NCI-H1092 (cell line): ENCODE measurements at regions not wholly inside any gene's neighbourhood (a gene's known extent, or its start where the extent isn't known, plus 50 kb on each side); places are given as distances from the start of the nearest gene placed in this dataset.

ENCODE experiments used
- DNase-seq: peaks from one replicate; lab custom pipeline; 2025; lab: John Stamatoyannopoulos, UW

DNA sequence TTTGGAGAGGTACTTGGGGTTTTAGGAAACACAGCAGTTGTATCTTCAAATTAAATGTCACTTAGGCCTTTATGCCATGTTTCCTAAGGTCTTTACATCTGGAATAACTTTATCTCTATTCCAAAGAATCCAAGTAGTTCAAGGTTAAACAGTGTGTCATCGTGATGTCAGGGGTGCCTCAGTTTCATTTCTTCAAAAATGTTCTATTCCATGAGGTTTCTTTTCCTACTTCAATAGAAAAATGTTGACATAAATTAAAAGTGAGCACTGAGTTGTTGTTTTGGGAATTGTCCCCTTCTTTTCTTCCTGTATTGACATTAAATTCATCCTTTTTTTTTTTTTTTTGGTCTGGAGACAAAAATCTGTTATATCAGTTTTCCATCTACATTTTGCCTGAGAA lies 160.6 kb upstream of the C21orf91 start:
- DNase-seq: no peak

DNA sequence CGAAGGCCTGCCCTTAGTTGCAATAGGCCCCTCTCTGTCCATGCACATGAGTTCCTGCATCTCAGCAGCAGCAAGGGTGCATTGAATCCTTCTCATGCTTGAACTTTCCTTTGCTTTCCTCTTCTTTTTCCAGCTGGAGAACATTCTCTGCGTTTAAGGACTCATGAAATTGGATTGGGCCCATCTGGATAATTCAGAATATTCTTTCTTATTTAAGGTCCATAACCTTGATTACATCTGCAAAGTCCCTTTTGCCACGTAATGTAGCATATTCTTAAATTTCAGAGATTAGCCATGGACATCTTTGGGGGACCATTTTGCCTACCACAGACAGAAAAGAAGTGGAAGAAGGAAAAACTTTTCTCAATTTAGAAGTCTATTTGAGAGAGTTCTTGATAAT lies 159.7 kb upstream of the C21orf91 start:
- no peak for DNase-seq

DNA sequence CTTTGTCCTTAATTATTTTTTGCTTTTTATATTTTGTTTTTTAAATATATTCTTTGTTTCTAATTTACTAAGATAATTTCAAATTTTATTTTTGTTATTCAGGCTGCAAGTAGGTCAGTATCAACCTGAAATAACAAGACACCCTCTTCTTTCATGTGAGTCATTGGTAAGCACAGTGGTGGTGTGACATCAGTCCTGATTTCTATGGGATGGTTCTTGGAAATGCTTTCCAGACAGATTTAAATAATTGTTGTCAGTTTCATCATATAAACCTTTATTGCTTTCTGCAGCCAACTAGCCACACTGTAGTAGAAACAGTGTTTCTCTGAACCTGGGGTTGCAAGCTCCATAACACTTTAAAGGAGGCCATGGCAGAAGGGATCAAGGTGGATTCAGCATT lies 157.5 kb upstream of the C21orf91 start:
- no peak for DNase-seq

DNA sequence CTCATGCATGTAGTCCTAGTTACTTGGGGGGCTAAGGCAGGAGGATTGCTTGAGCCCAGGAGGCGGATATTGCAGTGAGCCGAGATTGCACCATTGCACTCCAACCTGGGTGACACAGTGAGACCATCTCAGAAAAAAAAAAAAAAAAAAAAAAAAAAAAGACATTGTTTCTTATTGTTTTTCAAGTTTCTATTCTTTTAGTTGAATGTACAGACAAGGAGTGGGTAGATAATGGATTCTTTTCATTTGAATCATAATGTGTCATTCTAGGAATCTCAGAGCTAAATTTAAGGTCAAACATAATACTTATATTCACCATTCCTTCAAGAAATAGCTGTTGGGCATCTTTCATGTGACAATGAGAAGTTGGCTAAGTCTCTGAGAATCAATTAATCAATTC lies 157.0 kb upstream of the C21orf91 start:
- DNase-seq: no peak

DNA sequence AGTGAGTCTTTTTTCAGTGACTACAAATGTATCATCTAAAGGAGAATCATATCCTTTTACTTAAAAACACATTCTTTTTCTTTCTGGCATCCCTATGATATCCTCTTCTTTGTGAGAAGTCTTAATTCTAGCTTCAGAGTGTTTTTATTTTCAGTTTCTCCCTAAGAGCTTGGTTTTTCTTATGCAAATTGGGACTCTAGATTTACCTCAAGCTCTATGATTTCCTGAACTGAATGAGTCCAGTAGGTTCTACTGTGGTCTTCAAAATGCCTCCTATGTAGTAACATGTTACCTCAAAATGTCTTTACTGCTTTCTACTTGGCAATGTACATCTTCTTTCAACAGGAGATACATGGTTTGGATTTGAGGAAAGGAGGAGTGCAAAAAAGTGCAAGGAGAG lies 148.2 kb upstream of the C21orf91 start:
- no peak for DNase-seq

DNA sequence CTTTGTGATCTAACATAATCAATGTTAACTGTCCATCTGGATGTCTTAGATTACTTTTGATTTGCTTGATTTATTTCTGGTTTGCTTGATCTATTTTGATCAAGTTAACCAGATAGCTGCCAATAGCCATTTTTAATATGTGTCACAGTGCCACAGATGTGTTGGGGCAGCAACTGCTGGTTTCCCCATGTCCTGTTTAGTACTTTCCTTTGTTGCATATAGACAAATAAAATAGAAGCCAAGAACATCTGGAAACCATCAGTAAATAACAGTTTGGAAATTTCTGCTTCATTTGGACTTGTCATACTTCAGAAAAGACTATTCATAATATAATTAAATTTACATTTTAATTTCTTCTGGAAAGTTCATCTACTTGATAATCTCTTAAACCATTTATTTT lies 145.6 kb upstream of the C21orf91 start:
- no peak for DNase-seq

DNA sequence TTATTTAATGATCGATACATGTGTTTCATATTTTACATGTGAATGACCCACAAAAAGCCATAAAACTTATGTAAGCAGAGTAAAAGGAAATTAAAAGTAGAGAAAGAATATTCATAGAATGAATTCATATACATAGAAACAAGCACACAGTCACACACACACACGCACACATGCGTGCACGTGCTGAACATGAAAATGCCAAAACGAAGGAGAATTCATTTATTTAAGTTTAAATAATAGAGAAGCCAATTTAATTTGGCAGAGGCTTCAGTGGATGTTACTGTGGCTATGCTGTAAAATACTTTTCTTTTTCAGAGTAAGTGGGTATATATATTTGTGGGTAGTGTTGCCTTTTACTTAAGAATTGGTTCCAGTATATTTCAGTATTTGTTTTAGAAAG lies 145.0 kb upstream of the C21orf91 start:
- no peak for DNase-seq

DNA sequence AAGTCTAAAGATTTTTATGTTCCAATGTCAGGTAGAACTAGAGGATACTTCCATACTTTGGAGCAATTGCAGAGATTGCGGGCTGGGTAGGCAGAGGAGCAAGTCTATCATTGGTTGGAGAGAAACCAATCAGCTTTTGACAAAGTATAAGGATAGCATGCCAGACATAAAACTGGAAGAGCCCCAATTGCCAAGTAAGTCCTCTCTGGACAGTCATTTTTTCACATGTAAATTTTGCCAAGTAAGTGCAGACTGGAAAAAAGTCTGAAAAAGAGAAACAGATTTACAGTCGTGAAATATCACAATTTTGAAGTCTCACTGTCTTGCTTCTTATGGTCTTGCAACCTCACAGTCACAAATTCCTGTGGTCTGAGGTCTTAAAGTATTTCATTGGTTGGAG lies 131.4 kb upstream of the C21orf91 start:
- DNase-seq: no peak

DNA sequence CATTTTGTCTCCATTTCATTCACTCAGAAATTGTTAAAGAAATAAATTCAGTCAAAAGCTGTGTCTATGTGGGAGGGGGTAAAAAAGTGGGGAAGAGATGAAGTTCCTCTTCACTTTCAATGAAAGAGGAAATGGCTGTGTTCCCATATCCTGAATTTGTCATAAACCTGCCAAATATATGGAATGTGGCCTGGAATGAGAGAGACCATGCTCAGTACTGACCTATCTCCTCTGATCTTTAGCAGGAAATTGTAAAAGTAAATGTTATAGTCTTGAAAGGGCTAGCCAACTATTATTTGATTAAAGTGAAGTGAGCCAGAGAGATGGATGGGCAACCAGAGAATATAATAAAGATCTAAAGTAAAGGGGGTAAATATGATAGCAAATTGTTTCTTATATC lies 130.3 kb upstream of the C21orf91 start:
- no peak for DNase-seq

DNA sequence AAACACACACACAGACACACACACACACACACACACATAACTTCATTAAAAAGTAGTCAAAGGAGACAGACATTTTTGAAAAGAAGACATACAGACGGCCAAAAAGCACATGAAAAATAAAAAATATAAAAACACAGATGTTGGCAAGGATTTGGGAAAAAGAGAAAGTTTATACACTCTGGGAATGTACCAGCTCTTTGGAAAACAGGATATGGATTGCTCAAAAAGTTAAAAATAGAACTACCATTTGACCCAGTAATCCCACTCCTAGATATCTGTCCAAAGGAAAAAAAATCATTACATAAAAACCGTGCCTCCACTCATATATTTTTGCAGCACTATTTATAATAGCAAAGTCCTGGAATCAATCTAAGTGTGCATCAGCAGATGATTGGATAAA lies 128.4 kb upstream of the C21orf91 start:
- no peak for DNase-seq

DNA sequence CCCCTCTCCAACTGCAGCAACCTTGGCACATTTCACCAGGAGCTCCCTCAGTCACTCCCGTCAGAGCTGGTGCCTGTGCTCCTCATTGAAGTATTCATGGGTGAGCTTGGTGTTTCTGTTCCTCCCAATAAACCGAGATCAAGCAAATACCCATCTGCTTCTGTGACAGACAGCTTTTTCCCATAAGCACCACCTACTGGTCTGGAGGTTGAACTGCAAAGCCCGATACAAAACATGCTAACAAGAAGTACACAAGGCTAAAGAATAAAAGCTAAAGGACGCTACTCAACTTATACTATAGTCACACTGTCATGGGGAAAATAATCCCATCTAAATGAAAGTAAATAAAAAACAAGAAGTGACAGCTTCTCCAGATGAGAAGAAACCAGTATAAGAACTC lies 111.9 kb upstream of the C21orf91 start:
- DNase-seq: no peak

DNA sequence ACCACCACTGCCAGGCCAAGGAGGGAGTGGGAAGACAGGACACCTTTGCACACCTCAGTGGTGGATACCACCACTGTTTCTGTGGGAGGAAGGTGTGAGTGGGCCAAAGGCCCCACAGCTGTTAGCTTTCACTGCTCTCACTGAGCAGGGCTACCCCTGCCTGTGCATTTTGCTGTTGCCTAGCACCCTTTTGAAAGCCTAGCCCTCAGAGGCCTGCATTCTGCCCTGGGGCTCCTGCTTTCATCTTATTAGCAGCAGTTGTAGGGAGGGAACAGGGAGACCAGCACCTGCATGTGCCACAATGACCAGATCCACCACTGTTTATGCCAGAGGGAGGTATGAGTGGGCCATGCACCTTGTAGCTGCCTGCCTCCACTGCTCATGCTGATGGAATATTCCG lies 110.9 kb upstream of the C21orf91 start:
- no peak for DNase-seq

DNA sequence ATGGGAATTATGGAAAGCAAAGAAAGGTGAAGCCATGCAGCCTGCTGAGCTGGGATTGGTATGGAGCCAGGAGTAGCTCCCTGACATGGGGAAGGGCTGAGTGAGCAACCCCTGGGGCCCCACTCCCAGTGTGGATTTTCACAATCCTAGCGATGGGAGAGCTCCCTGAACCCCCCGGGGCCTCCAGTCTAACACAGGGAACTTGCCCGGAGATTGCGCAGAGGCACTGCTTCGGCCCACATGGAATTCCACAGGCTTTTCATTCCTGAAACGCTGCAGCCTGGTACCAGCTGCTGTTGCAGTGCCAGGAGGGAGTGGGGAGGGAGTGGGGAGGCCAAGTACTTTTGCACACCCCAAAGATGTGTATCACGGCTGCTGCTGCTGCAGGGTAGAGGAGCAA lies 110.4 kb upstream of the C21orf91 start:
- no peak for DNase-seq

DNA sequence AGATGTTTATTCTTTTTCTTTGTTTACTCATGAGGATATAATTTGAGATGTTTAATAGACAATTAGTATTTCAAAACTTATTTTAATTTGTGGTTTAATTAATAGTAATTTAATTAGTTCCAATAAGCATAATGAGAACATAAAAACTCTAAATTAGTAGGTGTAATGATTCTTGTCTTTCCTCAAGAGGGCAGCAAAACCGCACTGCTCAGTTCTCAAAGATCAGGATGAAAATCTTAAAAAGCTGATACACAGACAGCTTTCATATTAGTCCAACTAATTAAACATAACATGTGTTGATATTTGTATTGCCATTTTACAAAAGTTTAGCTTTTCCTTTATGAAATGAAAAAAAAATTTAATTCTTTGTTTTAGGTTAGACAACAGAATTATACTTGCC lies 106.7 kb upstream of the C21orf91 start:
- DNase-seq: peak; percentile 17

DNA sequence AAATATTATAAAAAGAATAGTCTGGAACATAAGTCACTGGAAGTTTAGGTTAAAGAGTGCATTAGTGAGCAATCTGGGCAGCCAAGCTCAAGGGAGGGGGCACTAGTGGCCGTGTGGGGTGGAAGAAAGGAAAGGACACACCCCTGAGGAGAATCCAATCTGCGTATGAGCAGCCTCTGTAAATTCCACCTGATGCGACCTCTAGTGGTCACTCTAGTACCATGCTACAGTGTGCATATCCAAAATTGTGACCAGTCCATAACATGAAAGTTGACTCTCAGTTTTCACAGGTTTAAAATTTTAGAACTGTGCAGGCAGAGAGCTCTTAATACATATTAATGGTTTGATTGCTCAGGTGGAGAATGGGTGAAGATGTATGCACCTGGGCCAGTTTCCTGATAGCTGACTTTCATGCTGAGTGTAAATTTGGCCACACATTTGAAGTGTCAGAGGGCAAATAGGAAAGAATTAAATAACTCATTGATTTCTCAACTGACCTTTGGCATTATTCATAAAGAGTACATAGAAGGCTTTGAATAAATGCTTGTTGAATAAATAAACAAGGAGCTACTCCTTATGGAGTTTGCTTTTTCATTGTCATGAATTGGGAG lies 105.9 kb upstream of the C21orf91 start:
- DNase-seq: peak; percentile 52

DNA sequence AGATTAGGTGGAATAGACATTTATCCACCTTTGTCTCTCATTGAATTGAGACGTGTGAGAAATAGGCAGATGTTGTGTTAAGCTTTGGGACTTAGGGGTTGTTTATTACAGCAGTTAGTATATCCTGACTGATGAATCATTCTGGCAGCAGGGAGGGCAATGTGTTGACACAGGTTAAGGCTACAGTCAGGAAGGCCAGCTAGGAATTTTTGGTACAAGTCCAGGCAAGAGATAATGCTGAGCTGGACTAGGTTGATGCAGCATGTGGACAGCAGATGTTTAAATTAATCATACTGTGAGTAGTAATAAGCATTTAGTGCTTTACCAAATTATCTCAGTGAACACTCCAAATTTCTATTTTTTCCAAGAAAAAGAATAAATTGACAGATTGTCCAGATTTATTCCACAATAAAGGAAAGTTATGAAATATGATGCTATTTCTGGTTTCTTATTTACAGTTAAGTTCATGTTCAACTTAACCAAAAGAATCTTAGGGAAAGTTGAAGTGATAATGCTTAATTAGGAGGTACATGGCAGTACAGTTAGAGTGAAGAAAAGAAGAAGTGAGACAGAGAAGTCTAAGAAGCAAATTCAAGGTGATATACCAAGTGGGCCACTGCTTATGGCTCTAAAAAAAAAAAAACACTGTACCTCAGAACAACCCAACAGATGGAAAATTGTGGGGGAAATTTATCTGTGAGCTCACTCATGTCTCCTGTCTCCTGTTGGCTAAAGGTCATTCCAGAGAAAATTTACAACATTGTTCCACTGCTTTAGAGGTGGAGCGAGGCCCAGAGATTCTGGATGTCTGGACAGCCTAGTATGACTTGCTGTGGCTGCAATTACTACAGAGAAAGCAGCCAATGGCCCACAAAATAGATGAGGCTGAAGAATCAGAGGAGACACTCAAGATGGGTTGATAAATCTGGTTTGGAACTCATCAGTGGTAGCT lies 102.7 kb upstream of the C21orf91 start:
- DNase-seq: no peak

DNA sequence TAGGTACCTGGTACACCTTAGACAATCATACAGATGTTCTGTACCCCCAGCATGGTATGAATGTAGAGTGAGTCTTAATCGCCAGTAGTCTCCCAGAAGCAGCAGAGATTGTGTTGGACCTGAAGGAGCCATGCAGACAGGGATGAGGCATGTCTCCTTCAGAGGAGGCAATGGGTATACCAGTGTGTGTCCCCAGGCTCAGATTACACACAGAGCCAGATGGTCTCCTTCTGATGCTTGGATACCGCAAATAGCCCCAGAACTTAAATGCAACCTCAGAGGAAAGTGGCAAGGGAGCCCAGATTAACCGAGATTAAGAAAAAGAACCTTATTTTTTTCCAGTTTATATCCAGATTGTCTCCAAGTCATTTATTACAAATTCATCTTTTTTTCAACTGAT lies 96.8 kb upstream of the C21orf91 start:
- DNase-seq: no peak

DNA sequence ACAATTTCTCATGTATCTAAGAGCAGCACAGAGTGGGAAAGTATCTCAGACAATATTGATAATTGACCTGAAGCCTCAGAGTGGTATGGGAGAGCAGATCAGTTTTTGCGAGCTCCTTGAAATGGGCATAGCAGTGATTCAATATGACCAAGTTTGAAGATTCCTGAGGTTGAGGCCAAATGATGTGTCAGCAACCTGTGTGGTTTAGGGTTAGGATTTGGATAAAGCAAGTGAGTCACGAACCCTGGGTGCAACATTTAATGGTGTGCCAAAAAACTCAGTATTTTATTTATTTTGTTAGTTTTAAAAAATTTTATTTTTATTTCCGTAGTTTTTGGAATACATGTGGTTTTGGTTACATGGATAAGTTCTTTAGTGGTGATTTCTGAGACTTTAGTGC lies 92.5 kb upstream of the C21orf91 start:
- DNase-seq: no peak

DNA sequence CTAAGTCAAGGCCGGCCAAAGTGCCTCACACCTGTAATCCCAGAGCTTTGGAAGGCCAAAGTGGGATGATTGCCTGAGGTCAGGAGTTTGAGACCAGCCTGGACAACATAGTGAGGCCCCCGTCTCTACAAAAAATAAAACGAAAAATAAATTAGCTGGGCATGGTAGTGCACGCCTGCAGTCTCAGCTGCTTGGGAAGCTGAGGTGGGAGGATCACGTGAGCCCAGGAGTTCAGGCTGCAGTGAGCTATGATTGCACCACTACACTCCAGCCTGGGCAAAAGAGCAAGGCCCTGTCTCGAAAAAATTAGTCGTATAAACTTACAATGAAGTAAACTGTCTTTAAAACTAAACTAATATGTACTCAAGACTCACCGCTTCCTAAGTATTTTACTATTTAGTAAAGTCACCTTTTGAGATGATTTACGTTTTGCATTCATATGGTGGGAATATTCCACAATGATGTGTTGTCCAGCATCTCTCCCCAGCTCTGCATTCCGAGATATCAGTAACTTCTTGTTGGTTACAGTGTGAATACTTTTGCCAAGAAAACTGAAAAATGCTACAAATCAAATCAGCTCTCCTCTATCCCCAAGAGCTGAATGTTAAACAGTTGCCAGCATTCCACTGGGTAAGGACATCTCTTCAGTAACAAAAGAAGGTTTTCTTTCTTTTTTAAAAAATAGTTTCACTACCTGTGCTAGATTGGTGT lies 84.9 kb upstream of the C21orf91 start:
- no peak for DNase-seq

DNA sequence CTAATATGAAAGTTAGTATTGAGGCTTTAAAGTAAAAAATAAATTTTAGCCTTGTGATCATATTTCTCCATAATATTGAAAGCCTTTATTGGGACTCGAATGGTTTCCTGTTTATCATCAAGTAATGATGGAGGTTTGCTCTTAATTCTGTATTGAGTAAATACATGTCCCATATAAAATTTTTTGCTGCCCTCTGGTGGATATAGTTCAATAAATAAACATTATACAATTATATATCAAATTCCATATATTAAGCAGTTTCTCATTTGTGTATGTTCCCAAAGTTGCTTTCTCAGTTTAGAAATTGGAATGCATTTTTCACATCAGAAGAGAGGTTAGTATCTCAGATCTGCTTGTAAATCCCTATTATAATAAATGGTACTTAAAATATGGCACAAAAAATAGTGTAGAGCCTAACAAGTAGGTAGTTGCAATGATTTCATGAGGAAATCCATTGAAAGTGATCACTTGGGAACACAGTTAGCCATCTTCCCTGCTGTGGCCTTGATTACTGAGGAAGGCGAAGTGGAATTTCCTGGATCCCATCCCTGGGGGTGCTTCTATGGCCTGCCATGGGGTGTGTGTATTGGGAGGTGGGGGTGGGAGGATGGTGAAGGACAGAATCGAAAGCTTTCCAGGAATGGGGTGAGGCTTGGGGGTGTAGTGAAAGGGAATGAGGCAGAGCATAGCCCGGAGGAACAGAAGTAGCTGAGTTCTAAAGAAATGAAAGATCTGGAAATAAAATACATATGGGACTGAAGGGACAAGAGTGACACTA lies 84.1 kb upstream of the C21orf91 start:
- DNase-seq: peak; percentile 4

DNA sequence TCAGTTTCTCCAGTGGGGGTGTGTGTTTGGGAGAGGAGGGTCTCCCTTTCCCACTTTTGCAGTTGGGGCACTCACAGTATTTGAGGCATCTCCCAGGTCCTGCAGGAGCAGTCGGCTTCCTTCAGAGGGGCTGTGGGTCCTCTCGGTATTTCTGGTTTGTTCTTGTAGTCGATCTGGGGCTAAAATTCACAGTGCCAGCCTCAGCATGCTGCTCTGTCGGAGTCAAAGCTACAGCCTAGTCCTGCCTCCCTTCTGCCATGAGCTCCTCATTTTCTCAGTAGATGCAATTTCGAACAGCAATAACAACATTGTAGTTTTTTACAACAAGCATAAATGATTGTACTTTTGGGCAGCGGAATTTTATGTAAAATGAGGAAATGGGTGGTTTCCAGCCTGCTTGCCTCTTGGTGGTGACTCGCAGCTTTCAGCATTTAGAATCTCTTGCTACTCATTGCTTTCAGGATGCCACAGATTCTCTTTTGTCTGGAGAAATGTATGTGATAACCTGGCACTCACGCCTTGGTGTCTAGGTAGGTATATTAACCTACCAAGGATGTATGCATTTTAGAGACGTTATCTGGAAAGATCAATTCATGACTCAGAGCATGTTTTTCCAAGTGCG lies 82.4 kb upstream of the C21orf91 start:
- no peak for DNase-seq

DNA sequence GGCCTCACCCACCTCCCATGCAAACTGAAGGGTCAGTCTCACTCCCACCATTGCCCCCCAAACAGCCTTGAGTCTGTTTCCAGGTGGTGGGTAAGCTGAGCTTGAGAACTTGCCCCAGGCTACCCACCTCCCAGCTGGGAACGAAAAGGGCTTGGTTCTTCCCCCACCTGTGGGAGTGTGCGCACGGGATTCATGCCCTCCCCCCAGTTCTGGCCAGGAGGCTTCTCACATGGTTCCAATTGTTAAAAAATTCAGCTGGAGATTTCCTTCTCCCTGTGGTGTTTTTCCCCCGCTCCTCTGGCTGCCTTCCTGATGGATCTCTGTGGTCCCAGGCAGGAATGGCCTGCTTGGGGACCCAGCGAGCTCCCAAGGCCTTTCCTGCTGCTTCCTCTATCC lies 81.8 kb upstream of the C21orf91 start:
- DNase-seq: no peak
